ENCODE measurements at regions not wholly inside any gene's neighbourhood (a gene's known extent, or its start where the extent isn't known, plus 50 kb on each side); places are given as distances from the start of the nearest gene placed in this dataset.

DNA sequence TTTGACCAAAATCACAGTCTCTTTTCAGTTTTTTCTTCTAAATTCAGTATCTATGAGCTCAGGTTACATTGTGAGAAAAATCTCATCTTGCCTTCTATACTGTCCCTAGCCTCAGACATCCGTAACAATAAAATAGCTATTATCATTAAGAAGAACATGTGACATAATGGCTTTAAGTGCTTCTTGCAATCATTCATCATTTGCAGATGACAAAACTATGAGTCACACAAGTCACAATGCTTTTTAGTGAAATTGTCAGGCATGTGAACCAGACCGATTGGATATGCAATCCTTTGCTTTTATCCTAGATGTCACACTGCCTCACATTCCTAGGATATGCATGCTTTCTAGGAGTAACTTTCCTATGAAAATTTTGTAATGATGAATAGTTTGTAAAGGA is 313.1 kb downstream of the SLC6A15 start:
- Mint-ChIP-seq H3K27ac (no peak overlapping the region), H3K27me3 (ENCODE audit: insufficient read depth, low read depth) (no peaks in the 10 kb centered on the region), H3K9me3 (no peaks in the 10 kb centered on the region), H3K4me1 (peaks cover 6% of the 10 kb centered on the region), H3K36me3 (no peaks in the 10 kb centered on the region), H3K4me3 (no peak overlapping the region)
- Histone ChIP-seq H3F3A (ENCODE audit: low read depth) (no peaks in the 10 kb centered on the region), H3K27me3 (no peaks in the 10 kb centered on the region), H3K4me2 (no peak overlapping the region), H3K36me3 (no peaks in the 10 kb centered on the region), H3K79me2 (ENCODE audit: low read depth) (no peaks in the 10 kb centered on the region), H2AFZ (replicated peaks) (no peak overlapping the region), H3K9me3 (ENCODE audit: low read depth) (no peaks in the 10 kb centered on the region), H3K4me1 (no peaks in the 10 kb centered on the region), H3K9ac (no peak overlapping the region), H3K4me3 (no peak overlapping the region), H3K27ac (no peak overlapping the region), H4K20me1 (ENCODE audit: low read depth) (no peaks in the 10 kb centered on the region)
- DNase-seq (ENCODE audit: low spot score): no peak
- TF ChIP-seq EZH2 (IDR thresholded peaks at IDR 0.05): no peak
- TF ChIP-seq CTCF (IDR thresholded peaks at IDR 0.05): no peak
- TF ChIP-seq EZH2phosphoT487 (IDR thresholded peaks at IDR 0.05): no peak

- no peak overlapping the region for H3K27ac ChIP-seq
- H3K4me3 ChIP-seq: no peak overlapping the region
- peaks cover 6% of the 10 kb centered on the region for H3K4me1 Mint-ChIP-seq
- no peak for DNase-seq (ENCODE audit: low spot score)
- no peaks in the 10 kb centered on the region for H3K4me1 ChIP-seq
- no peaks in the 10 kb centered on the region for H3K36me3 Mint-ChIP-seq
- H3K9me3 Mint-ChIP-seq: no peaks in the 10 kb centered on the region
- no peak overlapping the region for H3K27ac Mint-ChIP-seq
- no peak overlapping the region for H2AFZ ChIP-seq (replicated peaks)
- no peaks in the 10 kb centered on the region for H3K27me3 Mint-ChIP-seq (ENCODE audit: insufficient read depth, low read depth)
- no peaks in the 10 kb centered on the region for H3K27me3 ChIP-seq
- H3K36me3 ChIP-seq: no peaks in the 10 kb centered on the region
- H3K79me2 ChIP-seq (ENCODE audit: low read depth): no peaks in the 10 kb centered on the region
- no peak for TF ChIP-seq CTCF (IDR thresholded peaks at IDR 0.05)
- TF ChIP-seq EZH2 (IDR thresholded peaks at IDR 0.05): no peak
- no peak for TF ChIP-seq EZH2phosphoT487 (IDR thresholded peaks at IDR 0.05)
- no peaks in the 10 kb centered on the region for H4K20me1 ChIP-seq (ENCODE audit: low read depth)
- no peak overlapping the region for H3K9ac ChIP-seq
- no peak overlapping the region for H3K4me3 Mint-ChIP-seq
- no peaks in the 10 kb centered on the region for H3K9me3 ChIP-seq (ENCODE audit: low read depth)
- H3F3A ChIP-seq (ENCODE audit: low read depth): no peaks in the 10 kb centered on the region
- H3K4me2 ChIP-seq: no peak overlapping the region
Observed at GRCh38 chr12:84596266-84596665, 316.3 kb downstream of the SLC6A15 start.

DNA sequence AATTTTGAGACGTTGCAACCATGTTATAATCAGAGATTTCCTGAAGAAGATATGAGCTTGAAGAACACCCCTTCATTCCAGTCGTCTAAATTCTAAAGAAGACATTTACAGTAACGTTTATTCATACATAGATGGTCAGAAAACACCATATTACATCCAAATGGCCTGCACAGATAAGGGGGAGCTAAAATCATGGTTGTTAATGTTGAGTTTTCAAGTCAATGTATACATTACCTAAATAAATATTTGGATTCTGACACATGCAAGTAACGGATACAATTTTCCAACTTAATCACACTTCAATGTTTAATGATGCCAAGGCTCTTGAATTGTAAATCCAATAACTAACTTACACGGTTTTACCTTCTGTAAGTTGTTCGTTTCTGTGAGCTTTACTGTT is 318.4 kb downstream of the SLC6A15 start:
- no peaks in the 10 kb centered on the region for H3K4me1 ChIP-seq
- no peak overlapping the region for H3K4me2 ChIP-seq
- Mint-ChIP-seq H3K9me3 (no peaks in the 10 kb centered on the region), H3K4me3 (no peak overlapping the region), H3K4me1 (peaks cover 4% of the 10 kb centered on the region), H3K27ac (no peak overlapping the region), H3K27me3 (ENCODE audit: insufficient read depth, low read depth) (no peaks in the 10 kb centered on the region), H3K36me3 (no peaks in the 10 kb centered on the region)
- no peaks in the 10 kb centered on the region for H3K79me2 ChIP-seq (ENCODE audit: low read depth)
- no peaks in the 10 kb centered on the region for H4K20me1 ChIP-seq (ENCODE audit: low read depth)
- no peak overlapping the region for H2AFZ ChIP-seq (replicated peaks)
- TF ChIP-seq EZH2phosphoT487 (IDR thresholded peaks at IDR 0.05) (no peak), CTCF (IDR thresholded peaks at IDR 0.05) (no peak)
- H3K4me3 ChIP-seq: no peak overlapping the region
- no peak for DNase-seq (ENCODE audit: low spot score)
- no peaks in the 10 kb centered on the region for H3K36me3 ChIP-seq
- no peak overlapping the region for H3K27ac ChIP-seq
- H3K9ac ChIP-seq: no peak overlapping the region
- no peaks in the 10 kb centered on the region for H3F3A ChIP-seq (ENCODE audit: low read depth)
- no peaks in the 10 kb centered on the region for H3K27me3 ChIP-seq
- H3K9me3 ChIP-seq (ENCODE audit: low read depth): no peaks in the 10 kb centered on the region

Measured in neural progenitor cell (in vitro differentiated cells).